NK-92 treated with Interleukin-12 subunit alpha and Interleukin-12 subunit beta, amount 100 ng/mL, for 24 hours (cell line): ENCODE measurements at regions not wholly inside any gene's neighbourhood (a gene's known extent, or its start where the extent isn't known, plus 50 kb on each side); places are given as distances from the start of the nearest gene placed in this dataset.

Experiments
- DNase-seq: peaks from one replicate; lab custom pipeline; 2025; lab: John Stamatoyannopoulos, UW

DNA sequence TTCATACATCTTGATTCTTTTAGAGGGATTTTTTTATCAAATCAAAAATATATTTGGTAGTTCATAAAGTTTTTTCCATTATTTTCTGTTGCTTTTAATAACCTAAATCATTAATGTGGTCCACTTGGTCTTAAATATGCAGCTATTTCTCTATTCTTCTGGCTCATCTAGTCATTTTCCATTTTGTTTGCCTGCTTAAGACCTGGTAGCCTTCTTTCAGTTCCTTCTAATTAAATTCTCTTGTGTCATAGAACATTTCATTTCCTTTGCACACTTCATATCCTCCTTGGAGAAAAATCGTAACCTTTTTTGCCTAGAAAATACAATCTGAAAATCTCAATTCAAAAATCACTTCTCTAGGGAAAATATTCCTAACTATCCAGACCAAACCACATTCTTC is 387.0 kb downstream of the LRFN5 start:
- DNase-seq = no peak

DNA sequence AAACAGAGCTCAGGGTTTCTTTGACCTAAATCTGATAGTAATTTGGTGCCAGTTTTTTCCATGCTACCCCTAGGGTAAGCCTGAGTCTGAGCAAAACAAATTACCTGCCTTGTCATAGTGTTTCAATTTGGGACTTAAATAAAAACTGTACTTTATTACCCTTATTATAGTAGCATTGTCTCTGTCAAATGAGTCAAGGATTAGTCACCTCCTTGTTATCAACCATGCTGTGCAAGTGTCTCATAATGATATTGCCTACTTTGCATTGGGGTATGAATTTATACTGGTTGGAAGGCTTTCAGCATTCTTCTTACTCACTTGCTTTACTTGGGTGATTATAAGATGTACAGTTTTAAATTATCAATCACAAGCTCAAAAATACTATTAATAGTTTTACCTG is 380.0 kb downstream of the LRFN5 start:
- no peak for DNase-seq

DNA sequence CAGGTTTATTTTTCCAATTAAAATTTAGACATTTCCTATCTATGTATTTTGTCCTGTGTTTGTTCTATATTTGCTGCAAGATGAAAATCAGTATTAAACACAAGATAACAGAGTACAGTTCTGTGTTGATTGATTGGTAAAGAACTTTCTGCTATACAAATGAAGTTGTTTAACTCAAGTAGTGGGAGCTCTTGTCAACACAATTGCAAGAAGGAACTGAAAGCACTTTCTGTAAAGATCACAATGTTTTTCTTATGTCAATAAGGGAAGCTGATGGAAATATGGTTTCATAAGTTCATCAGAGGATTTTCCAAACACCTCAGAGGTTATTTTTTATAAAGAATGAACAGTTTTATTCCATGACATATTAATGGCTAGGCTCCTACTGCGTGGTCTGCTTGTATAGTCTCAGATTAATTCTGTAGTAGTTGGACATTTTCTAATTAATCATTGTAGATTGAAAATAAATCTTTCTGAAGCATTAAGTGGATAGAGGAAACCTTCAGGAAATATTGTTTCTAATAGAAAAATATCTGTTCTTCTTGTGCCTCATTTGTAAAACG is 379.5 kb downstream of the LRFN5 start:
- no peak for DNase-seq

- DNase-seq = no peak
These were observed 366.5 kb downstream of the LRFN5 start for GRCh38 chr14:41973178-41973577.

- no peak for DNase-seq
These were observed 365.9 kb downstream of the LRFN5 start for GRCh38 chr14:41972531-41972930.

- no peak for DNase-seq
These were observed 353.6 kb downstream of the LRFN5 start for GRCh38 chr14:41960281-41960680.

DNA sequence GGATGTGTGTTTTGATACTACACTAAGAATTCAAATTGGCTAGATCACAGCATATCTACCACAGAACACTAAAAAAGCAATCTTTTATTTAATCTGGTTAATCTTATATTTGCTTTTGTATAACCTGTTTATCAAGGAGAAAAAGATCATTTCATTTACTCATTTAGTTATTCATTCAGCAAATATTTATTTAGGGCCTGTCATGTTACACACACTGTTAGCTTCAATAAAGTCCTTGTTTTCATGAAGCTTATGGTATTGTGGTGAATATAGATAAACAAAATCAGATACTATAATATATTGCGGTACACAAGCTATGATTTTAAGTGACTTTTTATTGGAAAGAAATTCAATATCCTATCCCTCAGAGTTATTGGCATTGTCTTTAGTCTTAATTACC is 350.8 kb downstream of the LRFN5 start:
- DNase-seq = no peak
